Fibroblast of skin of back (primary cell): ENCODE measurements at regions not wholly inside any gene's neighbourhood (a gene's known extent, or its start where the extent isn't known, plus 50 kb on each side); places are given as distances from the start of the nearest gene placed in this dataset.
"Not testable (repeated sequence)": the region's sequence is repeated elsewhere in the genome, so short reads cannot be mapped to it uniquely, and the experiment has no call there.

Experiments
- DNase-seq: peaks from one replicate; pipeline ENCODE4 v3.0.0-alpha.2; 2013

- DNase-seq, result peak; percentile 57
Measured at GRCh38 chr13:83214452-83214851, 667.8 kb downstream of the SLITRK1 start.

GRCh38 chr13:83211301-83211700, 671.0 kb downstream of the SLITRK1 start:
- peak; percentile 91 for DNase-seq

- no peak for DNase-seq
Measured at GRCh38 chr13:83204886-83205285, 677.4 kb downstream of the SLITRK1 start.

- no peak for DNase-seq
Measured at GRCh38 chr13:83201506-83201905, 680.8 kb downstream of the SLITRK1 start.

- DNase-seq, result no peak
Measured at GRCh38 chr13:83197316-83197715, 685.0 kb downstream of the SLITRK1 start.

GRCh38 chr13:83190020-83190419, 692.3 kb downstream of the SLITRK1 start:
- DNase-seq, result no peak

- peak; percentile 15 for DNase-seq
Measured at GRCh38 chr13:83184819-83185218, 697.5 kb downstream of the SLITRK1 start.

GRCh38 chr13:83184150-83184475, 698.2 kb downstream of the SLITRK1 start:
- DNase-seq, result no peak

GRCh38 chr13:83183439-83184149, 698.7 kb downstream of the SLITRK1 start:
- DNase-seq, result no peak

GRCh38 chr13:83182845-83183244, 699.4 kb downstream of the SLITRK1 start:
- DNase-seq, result no peak

GRCh38 chr13:83178008-83178407, 704.3 kb downstream of the SLITRK1 start:
- no peak for DNase-seq

GRCh38 chr13:83168590-83168989, 713.7 kb downstream of the SLITRK1 start:
- peak; percentile 44 for DNase-seq

GRCh38 chr13:83167203-83167602, 715.1 kb downstream of the SLITRK1 start:
- DNase-seq, result no peak

GRCh38 chr13:83166550-83166949, 715.7 kb downstream of the SLITRK1 start:
- DNase-seq, result no peak

- DNase-seq, result no peak
Measured at GRCh38 chr13:83162493-83162892, 719.8 kb downstream of the SLITRK1 start.

GRCh38 chr13:83153848-83154247, 728.4 kb downstream of the SLITRK1 start:
- DNase-seq, result no peak

GRCh38 chr13:83151308-83151660, 731.0 kb downstream of the SLITRK1 start:
- peak; percentile 25 for DNase-seq

- no peak for DNase-seq
Measured at GRCh38 chr13:83150616-83151307, 731.5 kb downstream of the SLITRK1 start.

GRCh38 chr13:83136660-83137059, 745.6 kb downstream of the SLITRK1 start:
- no peak for DNase-seq

GRCh38 chr13:83125791-83126190, 756.5 kb downstream of the SLITRK1 start:
- DNase-seq, result no peak

GRCh38 chr13:83121896-83122295, 760.4 kb downstream of the SLITRK1 start:
- peak; percentile 9 for DNase-seq

- DNase-seq, result no peak
Measured at GRCh38 chr13:83117046-83117445, 765.2 kb downstream of the SLITRK1 start.

GRCh38 chr13:83101574-83102247, 780.6 kb downstream of the SLITRK1 start:
- not testable (repeated sequence) for DNase-seq

- DNase-seq, result peak; percentile 36
Measured at GRCh38 chr13:83100237-83100636, 782.0 kb downstream of the SLITRK1 start.
